ENCODE measurements at regions not wholly inside any gene's neighbourhood (a gene's known extent, or its start where the extent isn't known, plus 50 kb on each side); places are given as distances from the start of the nearest gene placed in this dataset.
"Not testable (repeated sequence)": the region's sequence is repeated elsewhere in the genome, so short reads cannot be mapped to it uniquely, and the experiment has no call there.

- H3K36me3 ChIP-seq: no peaks in the 10 kb centered on the region
- DNase-seq (ENCODE audit: low spot score): no peak
- no peak for TF ChIP-seq CTCF (IDR thresholded peaks at IDR 0.05)
- H3K27ac ChIP-seq: no peak overlapping the region
- no peak for ATAC-seq (ENCODE audit: insufficient number of reproducible peaks, low FRiP score, low read depth)
- H3K27me3 ChIP-seq (replicated peaks; ENCODE audit: insufficient read depth): no peaks in the 10 kb centered on the region
- no peaks in the 10 kb centered on the region for H3K9me3 ChIP-seq
- no peaks in the 10 kb centered on the region for H3K4me1 ChIP-seq (ENCODE audit: control insufficient read depth in 1 of 2, low read depth in 2 of 2)
- H3K4me3 ChIP-seq: no peak overlapping the region
These were observed 763.7 kb upstream of the CRIM1 start for GRCh38 chr2:35591886-35592285.

DNA sequence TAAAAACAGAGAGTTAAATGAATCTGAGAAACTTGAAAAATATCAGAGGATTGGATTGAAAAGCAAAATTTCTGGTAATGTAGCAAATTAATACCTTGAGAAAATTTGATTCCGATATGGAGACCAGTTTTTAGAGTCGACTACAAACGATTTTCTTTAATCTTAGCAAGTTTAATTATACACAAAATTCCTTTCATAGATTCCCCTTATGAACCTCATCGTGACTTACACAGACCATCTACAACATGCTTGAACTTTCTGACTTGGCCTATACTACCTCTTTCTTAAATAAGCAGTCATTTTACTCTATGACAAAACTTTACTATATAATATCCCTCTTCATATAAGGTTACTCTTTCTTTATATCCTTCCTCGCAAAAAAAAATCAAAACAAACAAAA is 769.6 kb upstream of the CRIM1 start:
- Histone ChIP-seq H3K4me1 (ENCODE audit: control insufficient read depth in 1 of 2, low read depth in 2 of 2) (no peaks in the 10 kb centered on the region), H3K27me3 (replicated peaks; ENCODE audit: insufficient read depth) (no peaks in the 10 kb centered on the region), H3K4me3 (no peak overlapping the region), H3K36me3 (no peaks in the 10 kb centered on the region), H3K27ac (no peak overlapping the region), H3K9me3 (no peaks in the 10 kb centered on the region)
- no peak for TF ChIP-seq CTCF (IDR thresholded peaks at IDR 0.05)
- DNase-seq (ENCODE audit: low spot score) (no peak), ATAC-seq (ENCODE audit: insufficient number of reproducible peaks, low FRiP score, low read depth) (no peak)

DNA sequence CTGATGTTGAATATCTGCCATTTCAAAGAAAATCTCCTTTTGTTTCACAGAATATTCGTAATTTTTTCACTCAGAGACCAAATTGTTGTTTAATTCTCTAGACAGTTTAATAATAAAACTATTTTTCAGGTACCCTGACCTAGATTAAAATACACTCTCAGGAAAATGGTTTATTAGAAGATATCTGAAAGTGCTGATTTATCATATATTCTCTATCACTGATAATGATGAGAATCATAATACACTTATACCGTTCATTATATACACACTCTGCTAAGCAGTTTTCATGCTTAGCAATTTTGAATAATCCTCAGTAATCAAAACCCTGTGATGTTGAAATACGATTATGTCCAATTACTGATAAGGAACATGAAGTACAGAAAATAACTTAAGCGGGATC is 772.9 kb upstream of the CRIM1 start:
- H3K27ac ChIP-seq: no peak overlapping the region
- H3K4me1 ChIP-seq (ENCODE audit: control insufficient read depth in 1 of 2, low read depth in 2 of 2): no peaks in the 10 kb centered on the region
- ATAC-seq (ENCODE audit: insufficient number of reproducible peaks, low FRiP score, low read depth): no peak
- no peak for DNase-seq (ENCODE audit: low spot score)
- TF ChIP-seq CTCF (IDR thresholded peaks at IDR 0.05): no peak
- no peaks in the 10 kb centered on the region for H3K27me3 ChIP-seq (replicated peaks; ENCODE audit: insufficient read depth)
- H3K9me3 ChIP-seq: no peaks in the 10 kb centered on the region
- H3K36me3 ChIP-seq: no peaks in the 10 kb centered on the region
- H3K4me3 ChIP-seq: no peak overlapping the region

- Histone ChIP-seq H3K4me3 (no peak overlapping the region), H3K9me3 (no peaks in the 10 kb centered on the region), H3K36me3 (no peaks in the 10 kb centered on the region), H3K4me1 (ENCODE audit: control insufficient read depth in 1 of 2, low read depth in 2 of 2) (no peaks in the 10 kb centered on the region), H3K27ac (no peak overlapping the region), H3K27me3 (replicated peaks; ENCODE audit: insufficient read depth) (no peaks in the 10 kb centered on the region)
- no peak for DNase-seq (ENCODE audit: low spot score)
- ATAC-seq (ENCODE audit: insufficient number of reproducible peaks, low FRiP score, low read depth): no peak
- no peak for TF ChIP-seq CTCF (IDR thresholded peaks at IDR 0.05)
These were observed 774.6 kb upstream of the CRIM1 start for GRCh38 chr2:35580956-35581355.

GRCh38 chr2:35568574-35568973 is 787.0 kb upstream of the CRIM1 start:
- not testable (repeated sequence) for ATAC-seq (ENCODE audit: insufficient number of reproducible peaks, low FRiP score, low read depth); H3K4me3 ChIP-seq; H3K36me3 ChIP-seq; H3K27me3 ChIP-seq (replicated peaks; ENCODE audit: insufficient read depth); H3K9me3 ChIP-seq; H3K4me1 ChIP-seq (ENCODE audit: control insufficient read depth in 1 of 2, low read depth in 2 of 2); DNase-seq (ENCODE audit: low spot score); H3K27ac ChIP-seq

DNA sequence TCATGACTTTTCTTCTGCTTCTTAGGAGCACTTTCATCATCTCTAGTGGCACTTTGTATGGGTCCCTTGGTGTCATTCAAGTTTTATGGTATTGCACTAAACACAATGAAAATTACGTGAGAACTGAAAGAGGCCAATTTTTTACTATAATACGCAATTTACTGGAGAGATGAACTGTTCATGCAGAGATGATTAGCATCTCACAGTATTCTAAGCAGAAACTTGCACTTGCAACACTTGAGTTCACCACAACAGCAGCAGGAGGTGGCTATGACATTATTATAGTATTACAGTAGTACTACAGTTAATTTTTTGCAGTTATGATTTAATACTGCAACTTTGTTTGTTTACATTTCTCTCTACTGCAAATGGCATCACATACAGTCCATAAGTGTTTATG is 793.1 kb upstream of the CRIM1 start:
- Histone ChIP-seq H3K36me3 (no peaks in the 10 kb centered on the region), H3K4me3 (no peak overlapping the region), H3K4me1 (ENCODE audit: control insufficient read depth in 1 of 2, low read depth in 2 of 2) (no peaks in the 10 kb centered on the region), H3K27me3 (replicated peaks; ENCODE audit: insufficient read depth) (no peaks in the 10 kb centered on the region), H3K27ac (no peak overlapping the region), H3K9me3 (no peaks in the 10 kb centered on the region)
- no peak for DNase-seq (ENCODE audit: low spot score)
- ATAC-seq (ENCODE audit: insufficient number of reproducible peaks, low FRiP score, low read depth): no peak
- TF ChIP-seq CTCF (IDR thresholded peaks at IDR 0.05): no peak
